NCI-H1436 (cell line): ENCODE measurements at regions not wholly inside any gene's neighbourhood (a gene's known extent, or its start where the extent isn't known, plus 50 kb on each side); places are given as distances from the start of the nearest gene placed in this dataset.
A peak's percentile ranks its signal among the peaks of the same experiment; 100 is the strongest.
"Not testable (repeated sequence)": the region's sequence is repeated elsewhere in the genome, so short reads cannot be mapped to it uniquely, and the experiment has no call there.

Experiments
- DNase-seq: peaks from one replicate; lab custom pipeline; 2025; lab: John Stamatoyannopoulos, UW

DNA sequence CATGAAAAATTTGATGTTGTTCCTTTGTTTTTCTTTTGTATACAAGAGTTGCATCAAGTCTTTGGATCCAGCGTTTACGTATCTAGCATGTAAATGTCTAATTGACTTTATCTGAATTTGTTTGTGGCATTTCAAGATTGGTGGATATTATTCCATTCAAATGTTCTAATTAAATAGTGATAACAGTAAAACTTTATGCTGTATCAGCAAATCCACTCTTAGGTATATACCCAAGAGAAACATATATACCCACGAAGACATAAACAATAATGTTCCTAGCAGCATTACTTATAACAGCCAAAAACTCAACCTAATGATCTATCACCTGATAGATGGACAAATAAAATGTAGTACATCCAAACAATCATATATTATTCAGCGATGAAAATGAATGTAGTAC is 579.4 kb upstream of the LRATD1 start:
- DNase-seq: no peak

GRCh38 chr2:14064346-14064745 is 568.2 kb upstream of the LRATD1 start:
- no peak for DNase-seq

- no peak for DNase-seq
These were observed 560.2 kb upstream of the LRATD1 start for GRCh38 chr2:14072338-14072737.

DNA sequence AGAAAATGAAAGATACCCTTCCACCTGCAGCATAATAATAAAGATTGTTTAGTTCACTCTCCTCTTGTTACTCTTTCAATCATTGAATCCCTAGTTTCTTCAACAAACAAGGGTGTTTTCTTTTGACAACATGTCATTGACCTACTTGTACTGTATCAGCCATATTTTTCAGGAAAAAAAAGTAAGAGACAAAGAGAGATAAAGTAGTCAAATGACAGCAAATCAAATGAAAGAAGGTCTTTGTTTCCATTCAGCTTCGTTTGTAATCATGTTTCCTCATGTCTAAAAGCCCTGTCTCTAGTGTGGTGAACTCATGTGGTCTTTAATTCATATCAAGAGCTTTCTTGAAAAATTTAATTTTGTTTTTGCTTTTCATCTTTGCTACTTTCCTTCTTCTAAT is 557.8 kb upstream of the LRATD1 start:
- DNase-seq: no peak

DNA sequence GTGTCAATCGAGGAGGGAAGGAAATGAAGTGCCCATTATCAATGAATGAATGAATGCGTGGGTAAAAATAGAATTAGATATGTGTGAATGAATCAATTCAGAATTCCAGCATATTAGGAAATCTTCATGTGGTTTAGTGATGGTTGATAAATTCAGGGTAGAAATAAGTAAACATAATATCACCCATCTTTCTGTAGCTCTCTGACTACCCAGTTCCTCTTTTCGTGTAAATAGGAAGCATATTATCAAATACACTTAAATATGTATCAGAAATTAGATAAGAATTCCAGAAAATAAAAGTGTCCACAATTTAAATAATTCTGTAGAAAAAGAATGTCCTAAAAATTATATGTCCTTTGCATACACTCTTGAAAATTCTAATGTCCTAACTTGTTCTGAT is 552.9 kb upstream of the LRATD1 start:
- DNase-seq: no peak

DNA sequence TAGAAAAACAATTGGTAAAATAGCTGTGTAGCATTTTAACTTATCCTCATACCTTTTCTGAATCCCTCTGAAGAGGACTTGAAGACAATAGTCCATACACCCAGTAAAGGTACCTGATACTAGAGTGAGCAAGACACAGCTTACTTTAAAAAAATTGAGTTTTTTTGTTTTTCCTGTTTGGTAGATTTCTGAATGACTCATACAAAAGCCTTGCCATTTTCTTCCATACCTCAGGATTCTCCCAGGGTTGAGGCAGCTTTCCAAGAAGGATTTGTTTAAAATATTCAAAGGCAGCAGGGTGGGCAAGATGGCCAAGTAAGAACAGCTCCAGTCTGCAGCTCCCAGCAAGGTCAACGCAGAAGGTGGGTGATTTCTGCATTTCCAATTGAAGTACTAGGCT is 551.0 kb upstream of the LRATD1 start:
- no peak for DNase-seq

GRCh38 chr2:14082640-14083039 is 549.9 kb upstream of the LRATD1 start:
- no peak for DNase-seq

- peak; percentile 22 for DNase-seq
These were observed 537.9 kb upstream of the LRATD1 start for GRCh38 chr2:14094592-14094991.

DNA sequence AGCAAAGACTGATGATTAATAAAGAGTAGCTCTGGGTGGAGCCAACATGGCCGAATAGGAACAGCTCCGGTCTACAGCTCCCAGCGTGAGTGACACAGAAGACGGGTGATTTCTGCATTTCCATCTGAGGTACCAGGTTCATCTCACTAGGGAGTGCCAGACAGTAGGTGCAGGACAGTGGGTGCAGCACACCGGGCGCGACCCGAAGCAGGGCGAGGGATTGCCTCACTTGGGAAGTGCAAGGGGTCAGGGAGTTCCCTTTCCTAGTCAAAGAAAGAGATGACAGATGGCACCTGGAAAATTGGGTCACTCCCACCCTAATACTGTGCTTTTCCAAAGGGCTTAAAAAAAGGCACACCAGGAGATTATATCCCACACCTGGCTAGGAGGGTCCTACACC is 533.4 kb upstream of the LRATD1 start:
- DNase-seq: not testable (repeated sequence)

DNA sequence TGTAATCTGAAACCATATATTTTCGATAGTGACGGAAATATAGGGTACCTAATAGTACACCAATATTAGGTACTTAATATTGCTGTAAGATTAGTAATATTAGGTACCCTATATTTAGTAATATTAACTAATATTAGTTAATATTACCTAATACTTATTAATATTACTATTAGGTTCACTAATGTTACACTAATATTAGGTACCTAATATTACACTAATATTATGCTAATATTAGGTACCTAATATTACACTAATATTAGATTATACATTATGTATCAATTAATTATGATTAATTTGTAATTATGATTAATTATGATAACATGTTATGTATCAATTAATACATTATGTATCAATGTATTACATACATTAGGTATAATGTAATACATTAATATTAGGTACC is 518.2 kb upstream of the LRATD1 start:
- DNase-seq: no peak

GRCh38 chr2:14120376-14120775 is 512.1 kb upstream of the LRATD1 start:
- DNase-seq: peak; percentile 18

DNA sequence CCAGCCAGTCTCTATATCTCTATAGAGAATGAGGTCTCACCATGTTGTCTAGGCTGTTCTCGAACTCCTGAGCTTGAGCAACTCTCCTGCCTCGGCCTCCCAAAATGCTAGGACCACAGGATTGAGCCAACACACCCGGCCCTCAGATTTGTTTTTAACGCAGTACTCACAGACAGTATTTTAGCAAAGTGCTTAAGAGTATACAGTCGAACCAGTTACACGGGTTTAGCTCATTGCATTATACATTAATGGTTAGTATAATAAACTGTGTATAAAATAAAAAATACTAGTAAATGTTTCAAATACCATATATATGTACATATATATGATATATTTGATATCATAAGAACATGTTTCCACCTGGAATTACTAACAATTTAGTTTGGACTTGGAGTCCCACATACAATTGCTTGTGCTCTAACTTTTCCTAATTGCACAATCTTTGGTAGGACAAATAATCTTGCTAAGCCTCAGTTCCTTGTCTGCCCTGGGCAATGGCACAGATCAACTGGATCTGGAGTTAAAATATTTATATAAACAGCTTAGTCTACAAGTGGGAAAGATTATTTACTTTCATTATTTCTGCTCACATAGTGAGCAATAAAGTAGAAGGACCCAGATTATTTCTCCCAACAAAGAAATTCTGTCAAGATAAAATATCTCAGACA is 508.9 kb upstream of the LRATD1 start:
- DNase-seq: no peak

DNA sequence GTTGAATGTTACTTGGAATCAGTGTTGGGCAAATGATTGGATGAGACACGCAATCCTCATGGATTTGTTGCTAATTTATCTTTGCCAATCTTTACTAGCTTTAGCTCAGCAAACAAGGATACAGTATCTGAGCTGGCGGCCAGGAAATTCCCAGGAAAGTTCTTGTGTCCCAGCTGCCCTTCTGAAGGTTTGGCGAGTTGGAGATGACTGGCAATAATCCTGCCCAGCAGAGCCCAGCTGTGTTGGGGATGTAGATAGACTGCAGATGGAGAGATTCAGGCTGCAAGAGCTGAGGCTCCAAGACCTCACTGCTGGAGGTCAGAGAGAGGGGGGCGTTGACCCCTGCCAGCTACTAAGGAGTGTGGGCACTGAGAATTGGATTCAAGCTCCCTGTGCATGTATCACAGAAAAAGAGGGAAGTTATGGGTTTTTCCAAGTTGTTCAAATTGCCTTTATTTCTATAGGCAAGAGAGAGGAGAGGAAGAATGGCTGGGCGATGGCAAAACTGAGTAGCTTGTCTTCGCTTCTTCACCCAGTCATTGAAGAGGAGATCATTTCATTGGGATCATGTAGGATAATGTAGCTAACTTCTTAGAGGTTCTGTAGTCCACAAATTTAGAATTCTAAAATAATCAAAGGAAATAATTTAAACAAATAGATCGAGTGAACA is 506.8 kb upstream of the LRATD1 start:
- DNase-seq: no peak

GRCh38 chr2:14126846-14127245 is 505.7 kb upstream of the LRATD1 start:
- no peak for DNase-seq

DNA sequence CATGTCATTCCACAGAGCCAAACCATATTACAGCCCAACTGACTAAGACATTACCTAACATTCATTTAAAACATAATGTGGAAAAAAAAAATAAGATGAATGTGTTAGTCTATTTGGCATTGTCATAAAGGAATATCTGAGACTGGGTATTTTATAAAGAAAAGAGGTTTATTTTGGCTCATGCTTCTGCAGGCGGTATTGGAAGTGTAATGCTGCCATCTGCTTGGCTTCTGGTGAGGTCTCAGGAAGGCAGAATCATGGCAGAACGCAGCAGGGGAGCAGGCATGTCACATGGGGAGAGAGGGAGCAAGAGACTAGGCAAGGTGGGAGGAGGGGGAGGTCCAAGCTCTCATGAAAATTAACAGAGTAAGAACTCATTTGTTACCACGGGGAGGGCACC is 504.8 kb upstream of the LRATD1 start:
- DNase-seq: no peak

DNA sequence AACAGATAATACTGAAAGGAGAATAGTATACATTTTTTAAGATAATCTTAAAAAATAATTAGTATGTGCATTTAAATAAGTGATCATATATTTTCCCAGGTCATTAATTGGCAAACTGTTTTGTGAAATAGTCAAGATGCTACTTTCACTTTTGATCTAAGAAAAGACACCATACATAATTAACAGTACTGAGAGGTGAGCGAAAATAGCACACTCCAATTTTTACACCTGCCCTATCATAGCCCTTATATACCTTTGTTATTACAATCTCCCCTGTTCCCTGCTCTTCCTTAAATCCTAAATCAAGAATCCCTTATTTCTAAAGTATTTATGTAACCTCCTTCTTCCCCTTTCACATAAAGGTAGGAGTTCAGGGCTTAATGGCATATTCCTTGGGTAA is 500.1 kb upstream of the LRATD1 start:
- no peak for DNase-seq

- DNase-seq: no peak
These were observed 497.7 kb upstream of the LRATD1 start for GRCh38 chr2:14134771-14135170.

- DNase-seq: no peak
These were observed 496.5 kb upstream of the LRATD1 start for GRCh38 chr2:14136030-14136429.

DNA sequence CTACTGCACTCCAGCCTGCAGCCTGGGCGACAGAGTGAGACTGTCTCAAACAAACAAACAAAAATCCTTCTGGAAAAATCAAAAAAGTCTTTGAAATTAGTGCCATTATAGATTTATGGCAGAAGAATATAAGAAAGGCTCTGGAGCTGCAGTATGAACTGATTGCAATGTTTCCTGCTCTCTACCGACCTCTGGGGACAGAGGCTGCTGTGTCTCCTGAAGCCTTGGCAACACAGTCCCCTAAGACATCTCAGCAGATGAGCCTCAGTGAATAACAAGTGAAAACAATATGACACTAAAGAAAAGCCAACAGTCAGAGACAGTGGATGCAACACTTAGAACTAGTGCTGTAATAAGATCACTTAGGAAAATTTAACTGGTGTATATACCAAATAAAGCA is 494.9 kb upstream of the LRATD1 start:
- DNase-seq: peak; percentile 34

GRCh38 chr2:14140009-14140550 is 492.4 kb upstream of the LRATD1 start:
- no peak for DNase-seq

GRCh38 chr2:14143435-14143834 is 489.1 kb upstream of the LRATD1 start:
- DNase-seq: no peak

GRCh38 chr2:14148216-14148615 is 484.3 kb upstream of the LRATD1 start:
- DNase-seq: no peak

GRCh38 chr2:14157816-14158215 is 474.7 kb upstream of the LRATD1 start:
- no peak for DNase-seq

DNA sequence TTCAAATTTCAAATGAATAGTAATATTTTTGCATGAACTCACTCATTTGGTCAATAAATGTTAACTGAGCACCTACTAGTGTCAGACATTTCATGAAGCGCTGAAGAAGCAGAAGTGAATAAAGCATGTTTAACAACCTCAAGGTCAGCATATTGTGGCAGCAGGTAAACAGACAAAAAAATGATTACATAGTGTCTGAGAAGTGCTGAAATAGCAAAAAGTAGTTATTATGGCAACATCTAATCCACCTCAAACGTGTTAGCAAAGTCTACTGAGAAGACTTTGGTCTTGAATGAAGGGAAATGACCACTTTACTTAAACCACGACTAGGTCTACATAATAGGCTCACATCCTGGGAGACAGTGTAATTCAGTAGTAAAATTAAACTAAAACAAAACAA is 452.2 kb upstream of the LRATD1 start:
- DNase-seq: no peak
